Prostate gland (tissue), 2 donors: ENCODE measurements at regions not wholly inside any gene's neighbourhood (a gene's known extent, or its start where the extent isn't known, plus 50 kb on each side); places are given as distances from the start of the nearest gene placed in this dataset.

ENCODE experiments used
- CTCF ChIP-seq, 4 experiments: fragments of 200-600 bp in 2 of 4; fragments of 450-650 bp in 2 of 4; sonication (generic) in 2 of 4; IDR thresholded peaks; 1 replicate in 3 of 4; 2 replicates in 1 of 4; pipeline ENCODE4 v1.5.1; 2016 to 2019; ENCODE audit warnings: antibody characterized with exemption in 4 of 4, mild to moderate bottlenecking in 2 of 4, moderate library complexity in 2 of 4
- POLR2A ChIP-seq: fragments of 450-650 bp; IDR thresholded peaks from one replicate; pipeline ENCODE4 v1.6.1; 2016; ENCODE audit warnings: antibody characterized with exemption, mild to moderate bottlenecking

DNA sequence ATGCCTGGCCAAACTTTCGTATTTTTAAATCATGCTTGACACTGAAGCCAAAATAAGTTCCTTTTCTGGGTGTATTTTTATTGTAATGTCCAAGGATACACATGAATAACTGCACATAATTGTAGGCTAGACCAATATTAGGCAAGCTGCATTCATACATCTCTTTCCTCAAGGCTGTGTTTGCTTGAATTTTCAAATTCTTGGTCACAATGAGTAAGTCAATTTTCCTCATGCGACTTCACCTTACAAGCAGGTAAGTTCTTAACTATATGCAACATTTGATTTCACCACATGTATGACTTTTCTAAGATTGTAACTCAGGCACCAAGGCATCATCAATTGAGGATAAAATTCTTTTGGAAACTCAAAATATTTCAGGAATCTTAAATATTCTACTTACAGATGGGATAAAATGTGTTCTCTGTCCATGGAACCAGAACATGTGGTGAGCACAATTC, 112.4 kb upstream of the ZNF217 start:
- no peak for TF ChIP-seq CTCF (IDR thresholded peaks at IDR 0.05)
- no peak for TF ChIP-seq POLR2A
